ENCODE measurements at regions not wholly inside any gene's neighbourhood (a gene's known extent, or its start where the extent isn't known, plus 50 kb on each side); places are given as distances from the start of the nearest gene placed in this dataset.

- no peak overlapping the region for H2BK20ac ChIP-seq (ENCODE audit: low read length)
- no peak overlapping the region for H2AK5ac ChIP-seq (ENCODE audit: low read depth, low read length)
- no peak overlapping the region for H3K18ac ChIP-seq (ENCODE audit: extremely low read depth, low read length)
- no peak overlapping the region for H4K91ac ChIP-seq (replicated peaks; ENCODE audit: insufficient read length, low read length)
- no peaks in the 10 kb centered on the region for H3K9me3 ChIP-seq (ENCODE audit: insufficient read depth in 2 of 2, low read depth in 1 of 2, low read length in 1 of 2)
- H3K9ac ChIP-seq (replicated peaks in 1 of 4; ENCODE audit: extremely low read depth in 1 of 4, low read depth in 3 of 4, low read length in 3 of 4) = no peak overlapping the region
- DNase-seq (ENCODE audit: low read depth in 1 of 2, low spot score in 2 of 2) (no peak), FAIRE-seq (no peak)
- no peak overlapping the region for H2BK5ac ChIP-seq (ENCODE audit: low read depth, low read length)
- H3K4ac ChIP-seq (replicated peaks; ENCODE audit: insufficient read length, low read depth, low read length) = no peak overlapping the region
- no peak overlapping the region for H3K4me2 ChIP-seq (ENCODE audit: insufficient read depth in 1 of 2, low read depth in 2 of 2, low read length in 2 of 2)
- H4K8ac ChIP-seq (ENCODE audit: extremely low read depth, insufficient read depth, low read length) = no peak overlapping the region
- H4K5ac ChIP-seq (ENCODE audit: insufficient read length, low read depth, low read length) = no peak overlapping the region
- H3K4me3 ChIP-seq (ENCODE audit: extremely low read depth in 1 of 4, insufficient read depth in 2 of 4, low read depth in 3 of 4, low read length in 4 of 4) = no peak overlapping the region
- H3K79me2 ChIP-seq (ENCODE audit: control insufficient read depth in 1 of 2, insufficient read depth in 2 of 2, low read length in 2 of 2) = no peaks in the 10 kb centered on the region
- no peak overlapping the region for H3K56ac ChIP-seq (replicated peaks; ENCODE audit: insufficient read length, low read depth, low read length)
- ChIA-PET CTCF (ENCODE audit: partially characterized antibody) (interaction anchor here (0.6 kb wide), 2 partner anchors 44 to 229 kb away, joined by 3 to 5 read pairs; no protein-coding TSS in a partner anchor), POLR2A (ENCODE audit: partially characterized antibody) (no interaction called here)
- no peaks in the 10 kb centered on the region for H3K36me3 ChIP-seq (ENCODE audit: control insufficient read depth in 2 of 4, insufficient read depth in 4 of 4, low read length in 3 of 4)
- no peak overlapping the region for H2AFZ ChIP-seq (ENCODE audit: low read length)
- TF ChIP-seq YY1 (IDR thresholded peaks at IDR 0.05; ENCODE audit: low read depth, low read length) (no peak), ZNF274 (IDR thresholded peaks at IDR 0.05; ENCODE audit: borderline replicate concordance, extremely low read depth, low read length) (no peak), PHF8 (conservative IDR thresholded peaks at IDR 0.05; ENCODE audit: low read depth, low read length) (no peak), NANOG (IDR thresholded peaks at IDR 0.05; ENCODE audit: insufficient read depth, low read depth, low read length, poor library complexity, severe bottlenecking) (no peak), RAD21 (IDR thresholded peaks at IDR 0.05 in 1 of 2, conservative IDR thresholded peaks at IDR 0.05 in 1 of 2; ENCODE audit: low read depth in 2 of 2, low read length in 2 of 2) (no peak), EZH2 (IDR thresholded peaks at IDR 0.05; ENCODE audit: low read depth, low read length, severe bottlenecking) (no peak), POLR2A (IDR thresholded peaks at IDR 0.05; ENCODE audit: control extremely low read depth in 1 of 2, low read depth in 2 of 2, low read length in 2 of 2) (no peak), CREB1 (IDR thresholded peaks at IDR 0.05) (no peak), EP300 (IDR thresholded peaks at IDR 0.05; ENCODE audit: borderline replicate concordance in 1 of 2, low read depth in 2 of 2, low read length in 2 of 2) (no peak), SIRT6 (IDR thresholded peaks at IDR 0.05; ENCODE audit: low read length) (no peak), JUND (IDR thresholded peaks at IDR 0.05; ENCODE audit: low read length) (no peak)
- no peak overlapping the region for H2BK15ac ChIP-seq (ENCODE audit: low read length)
- no peak overlapping the region for H2BK12ac ChIP-seq (ENCODE audit: low read depth, low read length)
- H3K23ac ChIP-seq (ENCODE audit: insufficient read length) = no peak overlapping the region
- no peaks in the 10 kb centered on the region for H3K4me1 ChIP-seq (replicated peaks in 1 of 4; ENCODE audit: control insufficient read depth in 3 of 4, insufficient read depth in 4 of 4, low read length in 3 of 4)
- H3K27ac ChIP-seq (ENCODE audit: low read depth, low read length) = no peak overlapping the region
- no peaks in the 10 kb centered on the region for H3K27me3 ChIP-seq (replicated peaks in 1 of 4; ENCODE audit: control insufficient read depth in 3 of 4, extremely low read depth in 1 of 4, insufficient read depth in 3 of 4, low read length in 3 of 4)
- H3K14ac ChIP-seq (ENCODE audit: insufficient read length) = no peak overlapping the region
- H2BK120ac ChIP-seq (replicated peaks; ENCODE audit: low read depth, low read length) = no peak overlapping the region
- H3K23me2 ChIP-seq (ENCODE audit: low read depth, low read length) = no peaks in the 10 kb centered on the region
- H4K20me1 ChIP-seq (replicated peaks in 1 of 2; ENCODE audit: control insufficient read depth in 1 of 2, insufficient read depth in 2 of 2, low read length in 2 of 2) = no peaks in the 10 kb centered on the region
- no peaks in the 10 kb centered on the region for H3K79me1 ChIP-seq (ENCODE audit: low read depth, low read length)
- 86% methylated on average over 6 of the region's 6 CpGs; no CpG with 5 or more reads in 1 of the 2 experiments for WGBS, 2 experiments (ENCODE audit: extremely low coverage in 1 of 2, insufficient coverage in 1 of 2, insufficient read length in 1 of 2, insufficient replicate concordance in 2 of 2, low coverage in 1 of 2, low lambda C conversion rate in 2 of 2, missing lambda C conversion rate in 1 of 2)
These were observed 562.1 kb downstream of the TMA16 start for GRCh38 chr4:164056426-164057142.

All from H1 (cell line).